ENCODE measurements at regions not wholly inside any gene's neighbourhood (a gene's known extent, or its start where the extent isn't known, plus 50 kb on each side); places are given as distances from the start of the nearest gene placed in this dataset.

DNA sequence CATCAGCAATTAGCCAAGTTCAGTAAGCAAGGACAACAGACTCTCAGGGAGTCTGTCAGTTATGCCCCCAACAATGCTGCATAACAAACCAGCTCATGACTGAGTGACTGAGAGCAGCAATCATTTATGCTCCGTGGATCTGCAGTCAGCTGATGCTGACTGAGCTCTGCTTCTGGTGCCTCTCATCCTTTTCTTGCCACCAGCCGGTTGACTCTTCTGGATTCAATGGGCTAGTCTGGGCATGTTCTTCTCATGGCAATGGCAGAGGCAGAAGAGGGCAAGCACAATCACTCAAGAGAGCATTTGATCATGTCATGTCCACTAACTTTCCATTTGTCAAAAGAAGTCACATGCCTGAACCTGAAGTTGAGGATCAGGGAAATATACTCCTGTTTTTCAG lies 157.0 kb upstream of the NTRK2 start:
- Histone ChIP-seq H3K36me3 (replicated peaks in 1 of 2; ENCODE audit: control insufficient read depth in 1 of 2, insufficient read depth in 2 of 2, low read length in 2 of 2) (no peaks in the 10 kb centered on the region), H3K4me2 (ENCODE audit: low read depth, low read length) (no peak overlapping the region), H3K9ac (ENCODE audit: insufficient read depth, low read depth, low read length) (no peak overlapping the region), H3K4me3 (replicated peaks in 1 of 3; ENCODE audit: insufficient read depth in 1 of 3, low read depth in 2 of 3, low read length in 3 of 3) (no peak overlapping the region), H3K27me3 (ENCODE audit: control insufficient read depth in 1 of 2, insufficient read depth in 2 of 2, low read length in 2 of 2) (no peaks in the 10 kb centered on the region), H4K20me1 (ENCODE audit: insufficient read depth, low read length) (no peaks in the 10 kb centered on the region), H3K27ac (ENCODE audit: extremely low read length, insufficient read depth, low read length) (no peak overlapping the region), H3K4me1 (ENCODE audit: insufficient read depth, low read length) (no peaks in the 10 kb centered on the region), H3K9me3 (ENCODE audit: low read length) (no peaks in the 10 kb centered on the region), H3K79me2 (ENCODE audit: insufficient read depth, low read length) (no peaks in the 10 kb centered on the region), H2AFZ (ENCODE audit: low read length) (no peak overlapping the region)
- intact Hi-C loops (cut with micrococcal nuclease; ENCODE audit: unreplicated experiment) = no loop called here
- FAIRE-seq (no peak), DNase-seq (ENCODE audit: low spot score) (no peak), ATAC-seq (no peak)
- in situ Hi-C loops (cut with HindIII; ENCODE audit: extremely low pct_ligation_motif_present, low pct_unique_long_range_greater_than_20kb) = no loop called here
- BruUV-seq (replicated peaks) = no TSS peak
- ChIA-PET CTCF (ENCODE audit: low intra/inter-chr PET ratio, low total read pairs) (no interaction called here), POLR2A (no interaction called here)
- 40% methylated on average over 1 of the region's 2 CpGs for WGBS (ENCODE audit: low lambda C conversion rate)
- no peak for TF ChIP-seq RNF219 (CRISPR knock-in tag; IDR thresholded peaks at IDR 0.05)
- no peak for TF ChIP-seq AKNA (CRISPR knock-in tag; IDR thresholded peaks at IDR 0.05; ENCODE audit: borderline replicate concordance)
- TF ChIP-seq NFIC (IDR thresholded peaks at IDR 0.05; ENCODE audit: low read length) = no peak
- no peak for TF ChIP-seq ZNF556 (CRISPR knock-in tag; IDR thresholded peaks at IDR 0.05; ENCODE audit: borderline replicate concordance)
- TF ChIP-seq ZNF547 (CRISPR knock-in tag; IDR thresholded peaks at IDR 0.05) = no peak
- no peak for TF ChIP-seq ZNF275 (CRISPR knock-in tag; IDR thresholded peaks at IDR 0.05; ENCODE audit: borderline replicate concordance)
- no peak for TF ChIP-seq ZNF773 (CRISPR knock-in tag; IDR thresholded peaks at IDR 0.05; ENCODE audit: borderline replicate concordance)
- no peak for TF ChIP-seq PLRG1 (conservative IDR thresholded peaks at IDR 0.05)
- no peak for TF ChIP-seq ZNF776 (CRISPR knock-in tag; IDR thresholded peaks at IDR 0.05)
- no peak for TF ChIP-seq SOX6 (IDR thresholded peaks at IDR 0.05)
- TF ChIP-seq SOX6 (CRISPR knock-in tag; IDR thresholded peaks at IDR 0.05) = no peak
- no peak for TF ChIP-seq ZNF607 (CRISPR knock-in tag; IDR thresholded peaks at IDR 0.05; ENCODE audit: borderline replicate concordance)
- TF ChIP-seq MEIS2 (CRISPR knock-in tag; IDR thresholded peaks at IDR 0.05) = no peak
- no peak for TF ChIP-seq ARID2 (CRISPR knock-in tag; IDR thresholded peaks at IDR 0.05; ENCODE audit: borderline replicate concordance)
- no peak for TF ChIP-seq NKX3-1 (CRISPR knock-in tag; IDR thresholded peaks at IDR 0.05)
- no peak for TF ChIP-seq BRCA1 (CRISPR knock-in tag; IDR thresholded peaks at IDR 0.05)
- no peak for TF ChIP-seq ZNF569 (CRISPR knock-in tag; IDR thresholded peaks at IDR 0.05; ENCODE audit: borderline replicate concordance)
- no peak for TF ChIP-seq ZNF253 (CRISPR knock-in tag; IDR thresholded peaks at IDR 0.05; ENCODE audit: borderline replicate concordance)
- TF ChIP-seq NR0B2 (CRISPR knock-in tag; IDR thresholded peaks at IDR 0.05) = no peak

Data from HepG2 (cell line).